ENCODE measurements at regions not wholly inside any gene's neighbourhood (a gene's known extent, or its start where the extent isn't known, plus 50 kb on each side); places are given as distances from the start of the nearest gene placed in this dataset.

DNA sequence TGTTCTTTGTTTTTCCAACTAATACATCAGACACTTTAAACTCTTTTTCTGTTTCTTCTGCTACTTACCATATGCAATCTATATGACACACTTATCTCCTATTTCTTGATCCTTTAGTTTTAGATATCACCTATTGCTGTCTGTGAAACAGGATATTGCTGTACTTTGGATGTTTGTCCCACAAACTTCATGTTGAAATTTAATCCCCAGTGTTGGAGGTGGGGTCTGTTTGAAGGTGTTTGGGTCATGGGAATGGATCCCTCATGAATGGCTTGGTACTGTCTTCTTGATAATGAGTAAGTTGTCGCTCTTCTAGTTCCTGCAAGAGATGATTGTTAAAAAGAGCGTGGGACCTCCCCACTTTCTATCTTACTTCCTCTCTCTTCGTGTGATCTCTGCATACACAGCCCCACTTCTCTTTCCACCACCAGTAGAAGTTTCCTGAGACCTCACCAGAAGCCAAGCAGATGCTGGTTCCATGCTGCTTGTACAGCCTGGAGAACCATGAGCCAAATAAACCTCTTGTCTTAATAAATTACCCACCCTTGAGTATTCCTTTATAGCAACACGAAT, 244.2 kb downstream of the NHLRC3 start:
- DNase-seq (ENCODE audit: low read depth): no peak

DNA sequence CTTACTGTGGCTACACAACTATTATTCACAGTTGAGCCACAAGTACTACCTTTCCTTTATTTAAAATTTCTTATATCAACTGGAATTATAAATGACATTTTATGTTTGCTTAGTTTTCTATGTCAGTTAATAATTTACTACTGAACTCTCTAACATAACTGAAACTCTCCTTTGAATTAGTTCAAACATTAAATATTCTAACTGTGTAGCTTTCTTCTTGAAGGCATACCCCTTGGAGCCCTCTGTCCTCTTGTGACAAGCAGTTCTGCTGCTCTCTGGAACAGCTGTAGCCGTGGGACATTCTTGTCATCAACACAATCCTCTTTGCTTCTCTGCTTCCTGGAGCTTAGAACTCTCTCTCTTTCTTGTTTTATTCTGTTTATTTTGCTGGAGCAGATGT, 244.8 kb downstream of the NHLRC3 start:
- no peak for DNase-seq (ENCODE audit: low read depth)

DNA sequence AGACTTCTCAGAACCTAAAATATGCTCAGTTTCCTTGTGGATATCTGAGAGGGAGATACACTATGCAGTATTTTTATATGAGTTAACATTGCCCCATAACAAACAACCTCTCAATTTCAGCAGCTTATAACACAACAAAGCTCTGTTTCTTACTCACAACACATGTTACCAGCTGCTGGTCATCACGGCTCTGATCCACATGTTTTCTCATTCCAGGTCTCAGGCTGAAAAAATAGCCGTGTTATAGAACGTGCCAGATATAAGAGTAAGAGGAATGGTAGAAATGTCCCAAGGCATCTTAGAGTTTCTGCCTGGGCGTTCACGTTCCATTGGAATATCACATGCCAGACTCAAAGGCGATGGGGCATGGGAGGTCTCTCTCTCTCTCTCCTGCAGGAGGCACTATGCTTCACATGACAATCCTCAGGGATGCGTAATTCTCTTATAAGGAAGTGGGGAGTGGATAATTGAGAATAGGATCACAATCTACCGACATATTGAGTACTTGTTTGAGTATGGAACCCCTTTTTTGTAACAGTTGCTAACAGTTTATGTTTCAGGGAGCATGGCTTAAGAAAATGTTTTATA, 246.6 kb downstream of the NHLRC3 start:
- DNase-seq (ENCODE audit: low read depth): no peak

All from LHCN-M2 (cell line).